ENCODE measurements at regions not wholly inside any gene's neighbourhood (a gene's known extent, or its start where the extent isn't known, plus 50 kb on each side); places are given as distances from the start of the nearest gene placed in this dataset.

DNA sequence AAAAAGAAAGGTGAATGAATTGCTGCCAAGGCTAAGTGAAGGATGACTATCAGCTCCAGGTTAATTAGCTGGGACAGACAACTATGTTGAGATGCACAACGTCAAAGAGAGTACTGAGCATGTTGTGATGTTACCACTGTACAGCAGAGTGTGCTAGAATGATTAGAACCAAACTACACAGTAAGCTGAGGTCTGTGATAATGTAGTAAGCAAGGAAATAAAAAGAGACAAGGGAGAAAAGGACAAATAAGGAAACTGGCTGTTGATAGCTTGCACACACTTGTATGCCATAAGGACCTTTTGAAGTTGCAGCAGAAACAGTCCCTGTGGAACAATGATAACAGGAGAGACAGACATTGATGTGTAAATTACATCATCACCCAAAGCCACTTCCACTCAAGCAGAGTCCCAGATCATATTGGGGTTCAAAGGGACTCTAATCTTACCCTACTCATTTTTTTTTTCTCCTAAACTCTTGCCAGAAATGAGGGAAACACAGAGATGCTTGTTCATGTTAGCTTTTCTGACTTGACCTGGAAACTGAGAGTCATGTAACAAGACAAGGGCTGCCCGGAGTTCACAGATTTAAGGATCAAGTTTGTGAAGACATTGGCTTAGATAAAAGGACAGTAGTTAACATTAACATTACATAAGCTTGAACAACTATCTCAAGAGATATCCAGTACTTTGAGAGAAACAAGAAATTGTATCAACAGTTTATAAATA, 189.9 kb downstream of the CENPW start:
- Histone ChIP-seq H3K27me3 (ENCODE audit: low read length) (no peaks in the 10 kb centered on the region), H2AFZ (ENCODE audit: low read length) (no peak overlapping the region), H3F3A (ENCODE audit: low read length, unreplicated experiment) (no peaks in the 10 kb centered on the region), H3K79me2 (ENCODE audit: low read length) (no peaks in the 10 kb centered on the region), H3K4me1 (ENCODE audit: insufficient read depth, low read length) (no peaks in the 10 kb centered on the region), H3K27ac (ENCODE audit: low read length) (no peak overlapping the region), H3K9ac (ENCODE audit: low read length) (no peak overlapping the region), H3K4me2 (ENCODE audit: low read length) (no peak overlapping the region), H3K4me3 (ENCODE audit: low read length) (no peak overlapping the region), H3K36me3 (ENCODE audit: low read depth, low read length) (no peaks in the 10 kb centered on the region), H3K9me3 (ENCODE audit: low read length) (no peaks in the 10 kb centered on the region), H3K9me2 (replicated peaks; ENCODE audit: low read length) (no peaks in the 10 kb centered on the region), H4K20me1 (ENCODE audit: low read length) (no peaks in the 10 kb centered on the region)
- intact Hi-C loops (cut with micrococcal nuclease): no loop called here
- TF ChIP-seq CTCF (conservative IDR thresholded peaks at IDR 0.05; ENCODE audit: low read depth, low read length) (no peak), EZH2phosphoT487 (IDR thresholded peaks at IDR 0.05; ENCODE audit: borderline replicate concordance, low read length) (no peak), EZH2 (IDR thresholded peaks at IDR 0.05; ENCODE audit: low read length, unreplicated experiment) (no peak)
- POLR2A ChIA-PET (ENCODE audit: unreplicated experiment): no interaction called here
- DNase-seq: no peak
- no TSS peak for BruUV-seq (replicated peaks)
- CTCF ChIA-PET: interaction anchor here (0.6 kb wide), 1 partner anchor 98 kb away, joined by 3 read pairs; no protein-coding TSS in a partner anchor
- ATAC-seq: no peak

- Histone ChIP-seq H3K27ac (ENCODE audit: low read length) (no peak overlapping the region), H3K4me3 (ENCODE audit: low read length) (no peak overlapping the region), H3K27me3 (ENCODE audit: low read length) (0 out of 2 replicates have a peak, but pooled peaks cover 1% of the 10 kb centered on the region), H3K4me2 (ENCODE audit: low read length) (no peak overlapping the region), H3K9me3 (ENCODE audit: low read length) (no peaks in the 10 kb centered on the region), H3F3A (ENCODE audit: low read length, unreplicated experiment) (no peaks in the 10 kb centered on the region), H3K9ac (ENCODE audit: low read length) (no peak overlapping the region), H3K4me1 (ENCODE audit: insufficient read depth, low read length) (no peaks in the 10 kb centered on the region), H3K79me2 (ENCODE audit: low read length) (no peaks in the 10 kb centered on the region), H2AFZ (ENCODE audit: low read length) (no peak overlapping the region), H3K36me3 (ENCODE audit: low read depth, low read length) (no peaks in the 10 kb centered on the region), H4K20me1 (ENCODE audit: low read length) (no peaks in the 10 kb centered on the region), H3K9me2 (replicated peaks; ENCODE audit: low read length) (no peaks in the 10 kb centered on the region)
- DNase-seq: no peak
- ATAC-seq: no peak
- POLR2A ChIA-PET (ENCODE audit: unreplicated experiment): no interaction called here
- BruUV-seq (replicated peaks): no TSS peak
- CTCF ChIA-PET: no interaction called here
- TF ChIP-seq CTCF (conservative IDR thresholded peaks at IDR 0.05; ENCODE audit: low read depth, low read length) (no peak), EZH2phosphoT487 (IDR thresholded peaks at IDR 0.05; ENCODE audit: borderline replicate concordance, low read length) (no peak), EZH2 (IDR thresholded peaks at IDR 0.05; ENCODE audit: low read length, unreplicated experiment) (no peak)
- intact Hi-C loops (cut with micrococcal nuclease): no loop called here
Measured at GRCh38 chr6:126530775-126531174, 190.9 kb downstream of the CENPW start.

- no peaks in the 10 kb centered on the region for H4K20me1 ChIP-seq (ENCODE audit: low read length)
- H3K9me3 ChIP-seq (ENCODE audit: low read length): no peaks in the 10 kb centered on the region
- H3K4me1 ChIP-seq (ENCODE audit: insufficient read depth, low read length): no peaks in the 10 kb centered on the region
- intact Hi-C loops (cut with micrococcal nuclease): no loop called here
- H3K27me3 ChIP-seq (ENCODE audit: low read length): peaks cover 5% of the 10 kb centered on the region; the same call in 1 of the 2 replicates
- no peaks in the 10 kb centered on the region for H3K9me2 ChIP-seq (replicated peaks; ENCODE audit: low read length)
- ATAC-seq (no peak), DNase-seq (no peak)
- no peaks in the 10 kb centered on the region for H3K79me2 ChIP-seq (ENCODE audit: low read length)
- TF ChIP-seq CTCF (conservative IDR thresholded peaks at IDR 0.05; ENCODE audit: low read depth, low read length) (no peak), EZH2phosphoT487 (IDR thresholded peaks at IDR 0.05; ENCODE audit: borderline replicate concordance, low read length) (no peak), EZH2 (IDR thresholded peaks at IDR 0.05; ENCODE audit: low read length, unreplicated experiment) (no peak)
- no peaks in the 10 kb centered on the region for H3F3A ChIP-seq (ENCODE audit: low read length, unreplicated experiment)
- no peak overlapping the region for H3K4me2 ChIP-seq (ENCODE audit: low read length)
- no peak overlapping the region for H3K27ac ChIP-seq (ENCODE audit: low read length)
- H3K4me3 ChIP-seq (ENCODE audit: low read length): no peak overlapping the region
- no peak overlapping the region for H3K9ac ChIP-seq (ENCODE audit: low read length)
- no TSS peak for BruUV-seq (replicated peaks)
- ChIA-PET POLR2A (ENCODE audit: unreplicated experiment) (no interaction called here), CTCF (no interaction called here)
- H3K36me3 ChIP-seq (ENCODE audit: low read depth, low read length): no peaks in the 10 kb centered on the region
- H2AFZ ChIP-seq (ENCODE audit: low read length): no peak overlapping the region
Measured at GRCh38 chr6:126531286-126531685, 191.4 kb downstream of the CENPW start.
